GM21717 (cell line): ENCODE measurements at regions not wholly inside any gene's neighbourhood (a gene's known extent, or its start where the extent isn't known, plus 50 kb on each side); places are given as distances from the start of the nearest gene placed in this dataset.

Experiments
- ATAC-seq: cut with Tn5 transposase; IDR thresholded peaks from one replicate; pipeline ENCODE4 v1.9.1; 2021; ENCODE audit warnings: mild to moderate bottlenecking, moderate library complexity; ENCODE audit not compliant: unreplicated experiment

DNA sequence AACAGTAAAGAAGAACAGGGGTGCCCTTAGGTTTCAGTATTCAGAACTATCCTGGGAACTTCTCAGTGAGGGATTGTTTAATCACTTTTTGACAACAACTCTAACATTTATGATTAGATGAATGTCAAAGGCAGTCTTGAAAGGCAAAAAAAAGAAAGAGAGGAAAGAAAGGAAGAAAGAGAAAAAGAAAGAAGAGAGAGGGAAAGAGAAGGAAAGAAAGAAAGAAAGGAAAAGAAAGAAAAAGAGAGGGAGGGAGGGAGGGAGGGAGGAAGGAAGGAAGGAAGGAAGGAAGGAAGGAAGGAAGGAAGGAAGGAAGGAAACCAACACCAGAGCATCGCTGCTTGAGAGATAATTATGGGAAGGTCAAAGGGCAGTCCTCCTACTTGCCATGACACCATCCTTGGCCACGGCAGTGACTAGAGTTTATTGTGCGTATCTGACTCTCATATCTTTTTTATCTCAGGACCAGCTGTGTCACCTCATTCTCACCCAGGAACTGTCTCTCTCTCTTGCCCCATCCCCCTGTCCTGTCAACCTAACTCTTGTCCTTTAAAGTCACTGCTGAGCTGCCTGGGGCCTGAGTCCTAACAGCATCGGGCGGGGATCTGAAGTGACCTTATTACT, 96.8 kb upstream of the ATXN1 start:
- no peak for ATAC-seq

- no peak for ATAC-seq
Measured at GRCh38 chr6:16855460-16855859, 94.2 kb upstream of the ATXN1 start.

DNA sequence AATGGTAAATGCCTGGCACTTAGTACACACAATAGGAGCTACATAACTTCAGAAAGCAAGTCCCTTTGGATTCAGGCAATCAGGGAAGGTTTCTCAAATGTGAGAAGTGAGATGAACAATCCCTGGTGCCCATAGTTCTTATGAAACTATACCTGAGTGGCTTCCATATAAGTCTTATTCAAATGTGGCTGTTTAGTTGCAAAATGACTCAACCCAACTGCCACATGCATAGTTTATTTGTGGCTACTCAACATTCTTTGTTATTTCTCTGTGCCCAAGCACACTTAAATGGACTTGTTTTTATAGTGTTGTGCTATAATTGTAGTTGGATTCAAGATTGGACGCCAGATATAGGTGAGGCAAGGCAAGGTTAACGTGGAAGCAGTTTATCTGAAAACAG, 93.7 kb upstream of the ATXN1 start:
- peak; percentile 84 for ATAC-seq

DNA sequence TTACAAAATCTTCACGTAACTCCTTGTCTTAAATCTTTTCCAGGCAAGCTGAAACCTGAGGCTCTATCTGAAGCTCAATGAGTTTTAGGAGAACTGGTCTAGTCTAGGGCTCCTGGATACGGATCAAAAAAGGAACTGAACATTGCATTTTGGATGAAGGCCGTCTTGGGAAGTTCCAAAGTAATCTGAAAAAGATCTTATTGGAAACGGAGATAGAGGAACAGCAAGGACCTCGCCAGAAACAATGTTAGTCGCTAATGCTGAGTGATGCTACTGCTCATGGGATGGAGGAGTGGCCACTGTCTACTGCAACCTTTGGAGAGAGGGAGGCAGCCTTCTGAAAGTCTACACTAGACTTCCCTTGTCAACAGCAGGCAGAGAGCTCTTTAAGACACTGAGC, 91.4 kb upstream of the ATXN1 start:
- ATAC-seq = no peak

- no peak for ATAC-seq
Measured at GRCh38 chr6:16851758-16852157, 90.5 kb upstream of the ATXN1 start.

- ATAC-seq = no peak
Measured at GRCh38 chr6:16851044-16851540, 89.8 kb upstream of the ATXN1 start.

DNA sequence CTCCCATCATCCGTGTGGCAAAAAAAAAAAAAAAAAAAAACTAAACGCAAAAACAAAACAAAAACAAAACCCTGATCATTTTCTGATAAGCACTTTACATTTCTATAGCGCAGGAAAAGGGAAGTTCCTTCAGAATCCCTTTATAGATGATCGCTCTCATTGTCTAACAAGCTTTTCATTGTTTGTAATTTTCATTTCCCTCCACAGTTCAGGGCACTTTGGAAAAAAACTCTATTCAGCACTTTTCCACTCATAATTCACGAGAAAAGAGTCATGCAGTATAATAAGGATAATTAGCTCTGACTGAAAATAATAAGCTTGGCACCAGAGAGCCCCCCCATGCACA, 89.4 kb upstream of the ATXN1 start:
- no peak for ATAC-seq

- no peak for ATAC-seq
Measured at GRCh38 chr6:16849988-16850680, 88.9 kb upstream of the ATXN1 start.

DNA sequence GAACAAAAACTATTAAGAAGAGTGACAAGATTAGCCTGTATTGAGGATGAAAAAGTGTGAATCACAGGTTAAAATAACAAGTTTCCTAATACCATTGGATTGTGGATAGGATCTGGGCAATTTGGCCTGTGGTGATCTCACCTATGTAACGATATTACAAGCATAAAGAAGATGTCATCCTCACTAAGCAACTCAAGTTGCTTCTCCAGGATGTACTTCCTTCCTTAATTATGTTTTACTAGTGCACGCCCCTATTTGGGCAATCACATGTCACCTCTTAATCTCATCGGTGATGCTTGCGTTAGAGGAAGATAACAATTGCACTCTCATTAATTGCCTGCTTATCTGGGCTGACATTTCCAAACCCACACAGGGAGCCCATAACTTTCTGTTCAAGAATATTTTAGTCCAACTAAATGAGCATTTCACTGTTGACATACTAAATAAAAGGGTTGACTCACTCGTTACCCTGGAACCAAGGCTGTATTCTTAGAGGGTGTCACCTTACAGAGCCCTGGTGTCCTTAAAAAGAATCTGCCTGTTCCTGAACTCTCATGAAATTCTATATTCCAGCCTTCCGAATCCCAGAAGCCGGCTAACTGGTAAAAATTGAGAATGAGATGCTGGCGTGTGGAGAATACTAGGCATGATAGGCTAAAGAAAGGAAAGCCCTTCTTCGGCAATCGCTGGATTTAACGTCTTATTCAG, 88.2 kb upstream of the ATXN1 start:
- ATAC-seq = no peak

GRCh38 chr6:16846399-16846778, 85.1 kb upstream of the ATXN1 start:
- ATAC-seq = no peak

DNA sequence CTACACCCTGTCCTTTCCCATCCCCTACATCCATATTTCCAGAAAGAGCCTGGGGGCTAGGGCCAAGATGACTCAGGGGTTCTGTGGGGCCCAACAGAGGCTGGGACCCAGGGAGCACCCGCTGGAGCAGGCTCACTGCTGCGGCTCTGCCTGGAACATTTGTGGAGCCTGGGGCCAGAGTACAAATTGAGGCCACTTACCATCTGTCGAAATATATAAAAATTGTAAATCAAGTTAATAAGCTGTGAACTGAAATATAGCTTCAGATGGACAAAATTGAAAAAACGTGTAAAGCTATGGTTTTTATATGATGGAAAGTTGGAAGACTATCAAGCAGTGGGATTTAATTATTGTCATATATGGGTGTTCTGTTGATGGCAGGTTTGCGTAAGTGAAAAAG, 82.9 kb upstream of the ATXN1 start:
- ATAC-seq = no peak

DNA sequence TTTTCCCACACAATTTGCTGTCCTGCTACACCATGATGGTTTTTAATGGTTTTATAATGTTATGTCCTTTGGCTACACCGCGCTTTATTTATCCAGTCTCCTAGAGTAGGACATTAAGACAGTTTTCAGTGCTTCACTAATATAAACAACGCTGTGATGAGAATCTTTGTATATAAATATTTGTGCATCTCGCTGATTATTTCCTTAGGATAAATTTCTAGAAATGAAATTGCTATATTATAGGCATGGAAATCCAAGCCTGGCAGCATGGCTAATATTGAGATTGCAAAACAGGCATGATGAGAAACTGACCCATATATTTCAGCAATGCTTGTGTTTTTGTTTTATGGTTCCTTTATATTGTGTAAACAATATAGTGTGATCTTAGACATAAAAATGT, 81.4 kb upstream of the ATXN1 start:
- no peak for ATAC-seq

GRCh38 chr6:16841241-16841640, 80.0 kb upstream of the ATXN1 start:
- no peak for ATAC-seq

DNA sequence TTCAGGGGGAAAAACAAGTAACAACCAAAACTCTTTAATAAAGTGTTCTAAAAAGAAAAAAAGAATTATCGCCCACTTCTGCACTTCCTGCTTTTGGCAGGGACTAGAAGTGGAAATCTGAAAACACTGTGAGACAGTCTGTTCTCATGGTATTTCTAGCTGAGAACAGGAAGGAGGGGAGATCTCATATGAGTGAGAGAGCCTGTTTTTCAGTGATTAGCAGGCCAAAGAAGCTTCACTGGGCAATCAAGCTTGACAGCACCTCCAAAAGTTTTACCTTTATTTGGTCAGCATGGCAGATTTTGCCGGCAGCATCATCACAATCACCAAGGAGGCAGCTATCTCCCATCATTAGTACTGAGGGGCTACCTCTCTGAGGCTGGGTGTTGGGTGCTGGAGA, 79.5 kb upstream of the ATXN1 start:
- no peak for ATAC-seq

DNA sequence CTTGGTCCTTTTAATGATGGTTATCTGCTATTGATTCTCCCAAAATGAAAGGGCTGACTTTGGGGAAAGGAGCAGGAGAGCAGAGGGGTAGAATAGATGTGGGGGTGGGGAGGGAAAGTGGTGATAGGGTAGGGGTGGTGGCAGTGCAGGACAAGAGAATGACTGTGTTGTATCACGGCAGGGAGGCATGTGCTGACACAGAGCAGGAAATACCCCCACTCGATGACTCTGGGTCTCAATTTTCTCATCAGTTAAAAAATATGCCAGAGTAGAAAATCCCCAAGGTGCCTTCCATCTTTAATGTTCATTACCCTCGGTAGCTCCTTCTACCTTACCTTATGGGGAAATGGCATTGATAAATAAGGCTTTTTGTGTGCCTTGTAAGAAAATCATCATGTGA, 79.0 kb upstream of the ATXN1 start:
- peak; percentile 39 for ATAC-seq

GRCh38 chr6:16839631-16840179, 78.4 kb upstream of the ATXN1 start:
- no peak for ATAC-seq

DNA sequence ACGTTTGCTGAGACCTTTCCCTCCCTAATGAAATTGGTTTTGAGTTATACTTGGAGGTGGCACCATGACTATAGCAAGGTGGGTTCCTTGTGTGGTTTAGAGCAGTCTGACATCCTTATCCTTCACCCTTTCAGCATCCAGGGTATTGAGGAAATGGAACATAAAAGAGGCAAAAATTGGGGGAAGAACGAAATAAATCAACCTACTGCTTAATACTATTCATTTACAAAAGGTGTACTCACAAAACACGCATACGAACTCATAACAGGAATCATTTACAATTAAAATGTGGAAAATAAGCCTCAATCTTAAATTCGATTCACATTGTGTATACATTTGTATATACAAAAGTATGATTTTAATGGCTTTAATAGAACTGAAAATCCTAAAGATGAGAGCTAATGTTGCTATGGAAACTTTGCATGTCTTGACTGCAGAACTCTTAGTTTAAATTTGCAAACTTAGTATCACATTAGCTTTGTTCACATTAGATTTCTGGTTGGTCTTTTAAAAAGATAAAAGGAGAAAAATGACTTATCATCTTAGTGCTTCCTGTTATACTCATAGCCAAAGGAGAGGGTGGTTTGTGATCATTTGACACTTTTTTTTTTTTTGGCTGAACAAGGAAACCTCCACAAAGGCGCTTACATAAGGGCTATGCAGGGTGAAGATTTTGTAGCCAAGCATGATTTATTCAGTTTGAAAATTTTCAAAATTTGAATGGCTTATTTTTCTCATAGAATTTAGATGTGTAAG, 76.1 kb upstream of the ATXN1 start:
- no peak for ATAC-seq

- peak; percentile 73 for ATAC-seq
Measured at GRCh38 chr6:16836144-16836981, 75.1 kb upstream of the ATXN1 start.

DNA sequence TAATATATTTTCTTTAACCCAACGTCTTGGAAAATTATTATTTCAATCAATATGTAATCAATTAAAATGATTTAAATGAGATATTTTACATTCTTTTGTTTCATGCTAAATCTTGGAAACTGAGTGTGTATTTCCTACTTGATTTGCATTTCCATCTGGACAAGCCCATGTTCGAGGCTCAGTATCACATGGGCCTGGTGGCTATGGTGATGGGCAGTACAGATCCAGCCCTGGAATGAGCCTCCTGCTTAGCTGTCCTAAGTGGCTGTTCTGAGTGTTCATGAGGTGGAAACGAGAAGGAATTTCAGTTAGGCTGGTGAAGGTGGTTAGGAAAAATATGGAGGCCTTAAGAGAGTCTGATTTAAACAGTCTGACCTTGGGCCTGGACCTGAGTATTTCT, 73.0 kb upstream of the ATXN1 start:
- no peak for ATAC-seq

- no peak for ATAC-seq
Measured at GRCh38 chr6:16832721-16833120, 71.5 kb upstream of the ATXN1 start.
